GM12865 (cell line): ENCODE measurements at regions not wholly inside any gene's neighbourhood (a gene's known extent, or its start where the extent isn't known, plus 50 kb on each side); places are given as distances from the start of the nearest gene placed in this dataset.

ENCODE experiments used
- DNase-seq: peaks from one replicate; pipeline ENCODE4 v3.0.0; 2010; ENCODE audit warnings: low read depth
- H3K4me3 ChIP-seq: 2 replicates; pipeline ENCODE4 v1.5.1; 2011; ENCODE audit warnings: mild to moderate bottlenecking, low read depth, low read length, control low read depth
- TF ChIP-seq, protein P1 (sequence below): IDR thresholded peaks from 2 replicates; pipeline ENCODE4 v1.5.1; 2011; ENCODE audit warnings: low read length, control low read depth, low read depth, inconsistent platforms; ENCODE audit not compliant: insufficient read depth; ENCODE audit errors: missing control alignments

DNA sequence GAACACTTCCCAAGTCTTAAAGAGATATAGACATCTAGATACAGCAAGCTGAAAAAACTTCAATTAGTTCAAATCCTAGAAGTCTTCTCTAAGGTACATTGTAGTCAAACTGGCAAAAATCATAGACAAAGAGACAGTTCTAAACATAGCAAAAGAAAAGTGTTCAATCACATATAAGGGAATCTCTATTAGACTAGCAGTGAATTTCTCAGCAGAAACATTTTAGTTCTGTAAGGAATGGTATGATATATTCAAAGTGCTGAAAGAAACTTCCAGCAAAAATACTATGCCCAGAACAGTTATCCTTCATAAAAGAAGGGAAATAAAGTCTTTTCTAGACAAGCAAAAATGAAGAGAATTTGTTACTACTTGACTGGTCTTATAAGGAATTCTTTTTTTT is 186.3 kb upstream of the SYNCRIP start:
- DNase-seq: no peak
- no peak overlapping the region for H3K4me3 ChIP-seq
- TF ChIP-seq, protein P1, sequence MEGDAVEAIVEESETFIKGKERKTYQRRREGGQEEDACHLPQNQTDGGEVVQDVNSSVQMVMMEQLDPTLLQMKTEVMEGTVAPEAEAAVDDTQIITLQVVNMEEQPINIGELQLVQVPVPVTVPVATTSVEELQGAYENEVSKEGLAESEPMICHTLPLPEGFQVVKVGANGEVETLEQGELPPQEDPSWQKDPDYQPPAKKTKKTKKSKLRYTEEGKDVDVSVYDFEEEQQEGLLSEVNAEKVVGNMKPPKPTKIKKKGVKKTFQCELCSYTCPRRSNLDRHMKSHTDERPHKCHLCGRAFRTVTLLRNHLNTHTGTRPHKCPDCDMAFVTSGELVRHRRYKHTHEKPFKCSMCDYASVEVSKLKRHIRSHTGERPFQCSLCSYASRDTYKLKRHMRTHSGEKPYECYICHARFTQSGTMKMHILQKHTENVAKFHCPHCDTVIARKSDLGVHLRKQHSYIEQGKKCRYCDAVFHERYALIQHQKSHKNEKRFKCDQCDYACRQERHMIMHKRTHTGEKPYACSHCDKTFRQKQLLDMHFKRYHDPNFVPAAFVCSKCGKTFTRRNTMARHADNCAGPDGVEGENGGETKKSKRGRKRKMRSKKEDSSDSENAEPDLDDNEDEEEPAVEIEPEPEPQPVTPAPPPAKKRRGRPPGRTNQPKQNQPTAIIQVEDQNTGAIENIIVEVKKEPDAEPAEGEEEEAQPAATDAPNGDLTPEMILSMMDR: no peak

DNA sequence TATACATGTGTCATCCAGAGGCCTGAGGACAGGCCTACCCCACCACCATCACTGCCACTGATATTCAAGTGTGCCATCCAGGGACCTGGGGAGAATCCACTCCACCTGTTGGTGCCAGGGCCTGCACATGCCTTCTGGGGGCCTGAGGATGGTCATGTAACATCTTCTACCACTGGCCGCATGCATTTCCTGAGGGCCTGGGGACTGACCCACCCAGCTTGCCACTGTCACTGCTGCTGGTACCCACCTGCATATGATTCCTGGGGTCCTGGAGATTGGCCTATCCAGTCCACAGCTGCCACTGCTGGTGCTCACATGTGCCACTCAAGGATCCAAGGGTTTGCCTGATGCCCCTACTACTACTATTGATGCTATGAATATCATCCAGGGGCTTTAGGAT is 184.3 kb upstream of the SYNCRIP start:
- TF ChIP-seq, protein P1: no peak
- DNase-seq: no peak
- H3K4me3 ChIP-seq: no peak overlapping the region

DNA sequence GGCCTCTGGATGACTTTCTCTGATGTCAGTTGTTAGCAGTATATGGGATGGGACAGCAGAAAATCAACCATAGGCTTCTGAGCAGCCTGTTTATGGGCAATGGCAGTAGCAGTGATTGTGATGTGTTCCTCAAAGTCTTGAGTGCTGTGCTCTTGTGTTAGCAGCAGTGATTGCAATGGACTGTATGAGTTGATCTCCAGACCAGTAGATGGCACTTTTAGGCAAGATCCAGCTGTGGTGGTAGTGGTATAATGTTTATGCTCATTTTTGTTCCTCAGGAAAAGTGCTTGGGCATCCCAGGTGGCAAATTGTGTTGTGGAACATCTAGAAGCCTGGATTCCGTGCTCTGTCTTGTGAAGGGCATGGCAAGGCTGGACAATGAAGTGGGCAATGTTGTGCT is 181.6 kb upstream of the SYNCRIP start:
- no peak for DNase-seq
- no peak overlapping the region for H3K4me3 ChIP-seq
- TF ChIP-seq, protein P1: no peak

DNA sequence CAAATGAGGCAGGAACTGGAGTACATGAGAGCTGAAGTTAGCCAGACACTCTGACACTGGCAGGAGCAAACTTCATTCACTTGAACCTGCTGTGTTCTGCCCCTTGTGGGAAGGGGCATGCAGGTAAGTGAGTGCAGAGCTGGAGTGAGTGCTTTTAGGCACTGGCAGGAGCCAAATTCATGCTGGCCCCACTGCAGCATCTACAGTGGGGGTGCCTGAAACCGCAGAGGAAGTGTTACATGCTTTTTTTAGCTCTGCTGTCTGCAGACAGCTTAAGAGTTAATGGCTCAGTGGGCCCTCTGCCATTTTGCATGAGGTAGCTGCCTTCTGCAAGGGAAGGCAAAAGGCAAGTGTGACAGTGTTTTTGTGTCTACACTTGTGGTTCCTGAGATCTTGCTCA is 167.9 kb upstream of the SYNCRIP start:
- TF ChIP-seq, protein P1: no peak
- DNase-seq: peak; percentile 29

DNA sequence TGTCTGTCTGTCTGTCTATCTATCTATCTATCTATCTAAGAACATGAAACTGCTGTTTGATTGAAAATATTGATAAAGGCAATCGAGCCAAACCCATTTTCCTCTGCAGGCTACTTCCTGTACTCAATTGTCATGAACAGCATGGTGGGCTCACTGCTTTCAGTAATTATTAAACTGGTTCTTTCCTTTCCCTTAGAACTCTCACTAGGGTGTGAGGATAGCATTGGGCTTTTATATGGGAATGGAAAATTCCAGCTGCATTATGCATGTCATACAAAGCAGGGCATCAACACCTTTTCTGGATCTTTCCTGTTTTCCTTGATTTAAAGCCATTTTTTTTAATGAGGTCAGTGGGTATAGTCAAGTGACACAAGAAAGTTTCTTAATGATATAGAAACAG is 161.0 kb upstream of the SYNCRIP start:
- no peak overlapping the region for H3K4me3 ChIP-seq
- TF ChIP-seq, protein P1: no peak
- DNase-seq: no peak

More for the DNA sequence above, 167.9 kb upstream of the SYNCRIP start:
- H3K4me3 ChIP-seq: no peak overlapping the region

DNA sequence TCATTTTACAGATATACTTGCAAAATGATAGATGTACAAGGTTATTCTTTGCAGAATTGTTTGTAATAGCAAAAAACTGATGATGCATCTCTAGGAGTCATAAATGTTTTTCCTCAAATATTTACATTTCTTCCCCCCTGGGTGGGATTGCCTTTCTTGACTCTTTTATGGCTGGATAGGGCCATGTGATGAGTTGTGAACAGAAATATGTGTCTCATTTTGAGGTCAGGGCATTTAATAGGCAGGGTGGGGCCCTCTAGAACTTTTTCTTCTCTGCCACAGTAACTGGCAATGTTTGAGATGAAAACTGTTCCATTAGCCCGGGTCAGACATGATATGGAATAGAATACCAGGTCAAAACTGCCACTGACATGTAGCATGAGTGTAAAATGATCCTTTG is 159.5 kb upstream of the SYNCRIP start:
- H3K4me3 ChIP-seq: no peak overlapping the region
- no peak for DNase-seq
- TF ChIP-seq, protein P1: no peak

DNA sequence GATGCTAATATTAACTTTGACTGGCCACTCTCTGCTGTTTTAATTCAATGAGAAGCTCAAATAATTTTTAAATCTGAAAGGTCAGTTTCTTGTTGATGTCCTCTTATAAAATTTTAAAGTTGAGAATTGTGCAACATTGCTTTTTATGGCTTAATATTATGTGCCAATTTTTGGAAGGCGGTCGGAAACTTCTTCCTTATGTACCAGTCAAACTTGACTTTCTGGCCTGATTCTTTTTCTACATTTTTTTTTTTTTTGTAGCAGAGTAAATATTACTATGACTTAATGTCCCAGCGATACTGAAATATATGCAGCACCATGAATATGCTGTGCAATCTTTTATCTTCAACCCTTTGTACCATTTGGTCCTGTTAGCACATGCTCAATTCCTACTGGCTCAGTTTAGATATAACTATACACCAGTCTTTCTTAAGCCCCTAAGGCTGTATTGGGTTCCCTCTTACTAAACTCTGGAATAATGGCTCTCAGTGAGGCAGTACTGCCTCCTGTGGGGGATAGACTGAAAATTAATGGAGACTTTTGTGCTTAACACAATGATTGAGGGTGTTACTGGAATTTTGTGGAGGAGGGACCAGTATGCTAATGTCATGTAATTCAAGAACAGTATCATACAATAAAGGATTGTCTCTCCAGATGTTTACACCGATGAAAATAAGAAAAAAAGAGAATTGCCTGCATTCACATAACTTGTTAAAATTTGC is 156.4 kb upstream of the SYNCRIP start:
- DNase-seq: no peak
- TF ChIP-seq, protein P1: no peak
- H3K4me3 ChIP-seq: no peak overlapping the region
